ENCODE measurements at regions not wholly inside any gene's neighbourhood (a gene's known extent, or its start where the extent isn't known, plus 50 kb on each side); places are given as distances from the start of the nearest gene placed in this dataset.

DNA sequence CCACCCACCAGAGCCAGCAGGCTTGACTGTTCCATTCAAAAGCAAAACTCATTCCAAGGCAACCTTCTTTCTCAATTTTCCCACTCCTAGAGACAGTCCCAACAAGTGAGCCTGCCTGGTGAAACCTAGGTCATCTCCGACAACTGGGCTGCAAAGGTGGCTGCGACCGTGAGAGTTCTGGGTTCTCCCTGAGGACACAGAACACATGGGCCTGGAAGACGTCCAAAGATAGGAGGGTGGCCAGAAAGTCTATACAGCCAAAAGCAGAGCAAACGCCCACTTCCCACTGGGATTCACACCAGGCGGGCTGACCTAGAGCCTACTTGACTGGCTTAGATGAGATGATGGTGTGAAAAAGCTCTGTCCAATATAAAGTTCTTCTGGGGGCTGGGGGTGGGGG is 90.2 kb upstream of the GRIK3 start:
- Histone ChIP-seq H4K20me1 (ENCODE audit: control insufficient read depth, insufficient read depth, low read length, poor library complexity, severe bottlenecking) (no peaks in the 10 kb centered on the region), H3K79me2 (ENCODE audit: control insufficient read depth, insufficient read depth, low read length) (no peaks in the 10 kb centered on the region), H2AFZ (ENCODE audit: insufficient read depth, low read depth, low read length, poor library complexity, severe bottlenecking) (no peak overlapping the region), H3K4me1 (ENCODE audit: control insufficient read depth in 2 of 2, insufficient read depth in 2 of 2, low read length in 2 of 2) (no peaks in the 10 kb centered on the region), H3K36me3 (replicated peaks in 1 of 2; ENCODE audit: control extremely low read depth in 1 of 2, control insufficient read depth in 1 of 2, extremely low read depth in 1 of 2, insufficient read depth in 2 of 2, low read length in 1 of 2) (no peaks in the 10 kb centered on the region), H3K9ac (ENCODE audit: low read length) (no peak overlapping the region), H3K4me2 (replicated peaks; ENCODE audit: low read depth, low read length, poor library complexity, severe bottlenecking) (no peak overlapping the region), H3K27me3 (replicated peaks in 1 of 4; ENCODE audit: control extremely low read depth in 1 of 4, control insufficient read depth in 3 of 4, insufficient read depth in 4 of 4, low read length in 3 of 4) (peaks cover 0 to 4% (median 1%) of the 10 kb centered on the region in 4 experiments), H3K27ac (ENCODE audit: low read length in 2 of 2) (no peak overlapping the region), H3K4me3 (ENCODE audit: control extremely low read depth in 1 of 5, extremely low read depth in 1 of 5, insufficient read depth in 1 of 5, low read depth in 2 of 5, low read length in 4 of 5) (no peak overlapping the region), H3K9me3 (ENCODE audit: control extremely low read depth in 1 of 3, control insufficient read depth in 2 of 3, insufficient read depth in 1 of 3, low read length in 2 of 3) (peaks cover 0 to 4% (median 0%) of the 10 kb centered on the region in 3 donors)
- WGBS (ENCODE audit: insufficient coverage) = 87% methylated on average over 4 of the region's 6 CpGs
- DNase-seq = no peak
- ChIA-PET CTCF (interaction anchor here (2.0 kb wide), 1 partner anchor 11 kb away, joined by 7 read pairs; no protein-coding TSS in a partner anchor), POLR2A (no interaction called here)
- Mint-ChIP-seq H3K4me3 (no peak overlapping the region), H3K4me1 (no peaks in the 10 kb centered on the region), H3K27ac (no peak overlapping the region), H3K27me3 (peaks cover 51% of the 10 kb centered on the region), H3K9me3 (ENCODE audit: insufficient read depth) (peaks cover 2% of the 10 kb centered on the region)
- TF ChIP-seq EZH2 (IDR thresholded peaks at IDR 0.05; ENCODE audit: borderline replicate concordance, insufficient read depth, low read depth, low read length, poor library complexity, severe bottlenecking) = no peak
- TF ChIP-seq, protein P1, sequence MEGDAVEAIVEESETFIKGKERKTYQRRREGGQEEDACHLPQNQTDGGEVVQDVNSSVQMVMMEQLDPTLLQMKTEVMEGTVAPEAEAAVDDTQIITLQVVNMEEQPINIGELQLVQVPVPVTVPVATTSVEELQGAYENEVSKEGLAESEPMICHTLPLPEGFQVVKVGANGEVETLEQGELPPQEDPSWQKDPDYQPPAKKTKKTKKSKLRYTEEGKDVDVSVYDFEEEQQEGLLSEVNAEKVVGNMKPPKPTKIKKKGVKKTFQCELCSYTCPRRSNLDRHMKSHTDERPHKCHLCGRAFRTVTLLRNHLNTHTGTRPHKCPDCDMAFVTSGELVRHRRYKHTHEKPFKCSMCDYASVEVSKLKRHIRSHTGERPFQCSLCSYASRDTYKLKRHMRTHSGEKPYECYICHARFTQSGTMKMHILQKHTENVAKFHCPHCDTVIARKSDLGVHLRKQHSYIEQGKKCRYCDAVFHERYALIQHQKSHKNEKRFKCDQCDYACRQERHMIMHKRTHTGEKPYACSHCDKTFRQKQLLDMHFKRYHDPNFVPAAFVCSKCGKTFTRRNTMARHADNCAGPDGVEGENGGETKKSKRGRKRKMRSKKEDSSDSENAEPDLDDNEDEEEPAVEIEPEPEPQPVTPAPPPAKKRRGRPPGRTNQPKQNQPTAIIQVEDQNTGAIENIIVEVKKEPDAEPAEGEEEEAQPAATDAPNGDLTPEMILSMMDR (IDR thresholded peaks at IDR 0.05) = no peak
- no peak for ATAC-seq (ENCODE audit: low read depth)
- intact Hi-C loops (cut with micrococcal nuclease) = no loop called here

DNA sequence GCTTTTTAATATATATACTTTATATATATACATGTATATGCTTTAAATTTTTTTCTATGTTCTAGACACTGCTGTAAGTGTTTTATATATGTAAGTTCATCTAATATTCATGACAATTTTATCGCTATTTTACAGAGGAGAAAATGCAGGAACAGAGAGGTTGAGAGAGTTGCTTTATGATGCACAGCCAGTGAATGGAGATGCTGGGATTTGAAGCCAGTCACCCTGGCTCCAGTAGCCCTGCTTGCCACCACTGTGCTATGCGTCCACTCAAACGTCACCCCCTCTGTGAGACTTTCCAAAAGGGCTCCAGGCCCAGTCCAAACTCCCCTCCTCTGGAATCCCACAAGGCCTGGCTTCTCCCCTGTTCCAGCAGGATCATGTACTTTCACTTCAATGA is 91.0 kb upstream of the GRIK3 start:
- Histone ChIP-seq H3K9ac (ENCODE audit: low read length) (no peak overlapping the region), H3K4me3 (ENCODE audit: control extremely low read depth in 1 of 5, extremely low read depth in 1 of 5, insufficient read depth in 1 of 5, low read depth in 2 of 5, low read length in 4 of 5) (no peak overlapping the region), H3K27me3 (replicated peaks in 1 of 4; ENCODE audit: control extremely low read depth in 1 of 4, control insufficient read depth in 3 of 4, insufficient read depth in 4 of 4, low read length in 3 of 4) (peaks cover 0 to 4% (median 1%) of the 10 kb centered on the region in 4 experiments), H2AFZ (ENCODE audit: insufficient read depth, low read depth, low read length, poor library complexity, severe bottlenecking) (no peak overlapping the region), H3K4me1 (ENCODE audit: control insufficient read depth in 2 of 2, insufficient read depth in 2 of 2, low read length in 2 of 2) (no peaks in the 10 kb centered on the region), H4K20me1 (ENCODE audit: control insufficient read depth, insufficient read depth, low read length, poor library complexity, severe bottlenecking) (no peaks in the 10 kb centered on the region), H3K9me3 (ENCODE audit: control extremely low read depth in 1 of 3, control insufficient read depth in 2 of 3, insufficient read depth in 1 of 3, low read length in 2 of 3) (peaks cover 0 to 4% (median 0%) of the 10 kb centered on the region in 3 donors), H3K27ac (ENCODE audit: low read length in 2 of 2) (no peak overlapping the region), H3K36me3 (replicated peaks in 1 of 2; ENCODE audit: control extremely low read depth in 1 of 2, control insufficient read depth in 1 of 2, extremely low read depth in 1 of 2, insufficient read depth in 2 of 2, low read length in 1 of 2) (no peaks in the 10 kb centered on the region), H3K79me2 (ENCODE audit: control insufficient read depth, insufficient read depth, low read length) (no peaks in the 10 kb centered on the region), H3K4me2 (replicated peaks; ENCODE audit: low read depth, low read length, poor library complexity, severe bottlenecking) (no peak overlapping the region)
- CTCF ChIA-PET = no interaction called here
- no peak for TF ChIP-seq EZH2 (IDR thresholded peaks at IDR 0.05; ENCODE audit: borderline replicate concordance, insufficient read depth, low read depth, low read length, poor library complexity, severe bottlenecking)
- TF ChIP-seq, protein P1 (IDR thresholded peaks at IDR 0.05) = no peak
- Mint-ChIP-seq H3K4me1 (no peaks in the 10 kb centered on the region), H3K4me3 (no peak overlapping the region), H3K27ac (no peak overlapping the region), H3K9me3 (ENCODE audit: insufficient read depth) (peaks cover 2% of the 10 kb centered on the region), H3K27me3 (peaks cover 56% of the 10 kb centered on the region)
- POLR2A ChIA-PET = no interaction called here
- ATAC-seq (ENCODE audit: low read depth) = no peak
- intact Hi-C loops (cut with micrococcal nuclease) = no loop called here
- WGBS (ENCODE audit: insufficient coverage) = 93% methylated on average over 2 of the region's 3 CpGs
- no peak for DNase-seq
